GM12872 (cell line): ENCODE measurements at regions not wholly inside any gene's neighbourhood (a gene's known extent, or its start where the extent isn't known, plus 50 kb on each side); places are given as distances from the start of the nearest gene placed in this dataset.

ENCODE experiments used
- TF ChIP-seq, protein P1 (sequence below): IDR thresholded peaks from 3 replicates; pipeline ENCODE4 v1.5.1; 2011; ENCODE audit warnings: low read depth, mild to moderate bottlenecking, low read length, moderate library complexity; ENCODE audit not compliant: insufficient read depth

DNA sequence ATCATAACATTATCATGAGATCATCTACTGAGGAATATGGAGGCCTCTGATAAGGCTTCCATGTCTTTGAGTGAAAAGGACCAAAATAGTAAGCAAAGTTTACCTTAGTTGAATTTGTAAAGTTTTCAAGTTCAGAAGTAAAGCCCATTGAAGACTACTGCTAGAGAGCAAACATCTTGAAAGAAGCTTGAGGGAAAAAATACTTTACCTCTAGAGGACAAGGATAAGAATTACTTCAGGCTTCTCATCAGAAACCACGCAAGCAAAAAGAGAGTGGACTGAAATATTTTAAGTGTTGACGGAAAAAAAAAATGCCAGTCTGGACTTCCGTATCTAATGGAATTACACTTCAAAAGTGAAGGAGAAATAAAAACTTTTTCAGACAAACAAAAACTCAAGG lies 114.3 kb downstream of the MPP7 start:
- TF ChIP-seq, protein P1, sequence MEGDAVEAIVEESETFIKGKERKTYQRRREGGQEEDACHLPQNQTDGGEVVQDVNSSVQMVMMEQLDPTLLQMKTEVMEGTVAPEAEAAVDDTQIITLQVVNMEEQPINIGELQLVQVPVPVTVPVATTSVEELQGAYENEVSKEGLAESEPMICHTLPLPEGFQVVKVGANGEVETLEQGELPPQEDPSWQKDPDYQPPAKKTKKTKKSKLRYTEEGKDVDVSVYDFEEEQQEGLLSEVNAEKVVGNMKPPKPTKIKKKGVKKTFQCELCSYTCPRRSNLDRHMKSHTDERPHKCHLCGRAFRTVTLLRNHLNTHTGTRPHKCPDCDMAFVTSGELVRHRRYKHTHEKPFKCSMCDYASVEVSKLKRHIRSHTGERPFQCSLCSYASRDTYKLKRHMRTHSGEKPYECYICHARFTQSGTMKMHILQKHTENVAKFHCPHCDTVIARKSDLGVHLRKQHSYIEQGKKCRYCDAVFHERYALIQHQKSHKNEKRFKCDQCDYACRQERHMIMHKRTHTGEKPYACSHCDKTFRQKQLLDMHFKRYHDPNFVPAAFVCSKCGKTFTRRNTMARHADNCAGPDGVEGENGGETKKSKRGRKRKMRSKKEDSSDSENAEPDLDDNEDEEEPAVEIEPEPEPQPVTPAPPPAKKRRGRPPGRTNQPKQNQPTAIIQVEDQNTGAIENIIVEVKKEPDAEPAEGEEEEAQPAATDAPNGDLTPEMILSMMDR = no peak

DNA sequence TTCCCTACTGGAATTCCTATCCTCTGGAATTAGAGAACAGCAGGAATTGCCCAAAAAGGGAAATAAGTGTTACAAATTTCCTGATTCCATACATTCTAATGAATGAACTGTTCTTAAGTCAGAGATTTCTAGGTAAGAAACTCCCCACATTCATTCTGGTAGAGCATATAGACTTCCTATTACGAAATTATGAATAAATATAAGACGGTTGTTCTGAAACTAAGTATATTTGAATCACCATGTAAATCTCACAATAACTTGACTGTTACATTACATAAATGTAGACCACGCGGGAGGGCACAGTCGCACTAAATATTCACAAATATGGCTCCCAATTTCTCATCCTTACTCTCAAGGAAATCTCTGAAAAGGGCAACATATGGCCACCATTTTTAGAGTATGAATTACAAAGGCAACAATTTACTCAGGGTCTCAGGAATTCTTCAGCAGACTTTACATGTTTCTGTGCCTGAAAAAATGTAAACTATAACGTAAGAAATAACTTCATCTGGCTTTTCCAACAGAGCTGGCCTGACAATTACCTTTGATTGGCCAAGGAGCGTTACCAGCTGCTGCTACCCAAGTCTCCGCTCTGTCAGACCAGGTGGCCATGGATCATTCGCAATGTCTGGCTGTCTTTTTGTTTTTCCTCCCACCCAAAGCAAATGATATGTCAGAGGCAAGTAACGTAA lies 115.8 kb downstream of the MPP7 start:
- TF ChIP-seq, protein P1 = no peak

DNA sequence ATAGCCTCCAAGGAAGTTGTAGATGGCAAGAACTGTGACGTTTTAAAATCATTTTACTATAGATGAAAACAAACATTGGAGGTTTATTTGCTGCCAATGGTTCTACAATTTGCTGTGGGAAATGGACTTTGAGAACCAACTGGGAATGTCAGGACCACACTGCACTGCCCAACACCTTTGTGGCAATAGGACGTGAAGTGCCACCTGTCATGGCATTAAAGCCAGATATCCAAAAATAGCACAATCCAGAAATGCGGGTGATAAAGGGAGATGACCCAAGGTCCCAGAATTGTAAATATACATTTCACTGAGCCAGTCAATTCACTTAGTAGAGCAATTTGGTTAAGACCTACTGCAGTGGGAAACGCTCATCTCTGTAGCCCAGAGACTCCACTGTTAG lies 116.4 kb downstream of the MPP7 start:
- TF ChIP-seq, protein P1 = no peak

DNA sequence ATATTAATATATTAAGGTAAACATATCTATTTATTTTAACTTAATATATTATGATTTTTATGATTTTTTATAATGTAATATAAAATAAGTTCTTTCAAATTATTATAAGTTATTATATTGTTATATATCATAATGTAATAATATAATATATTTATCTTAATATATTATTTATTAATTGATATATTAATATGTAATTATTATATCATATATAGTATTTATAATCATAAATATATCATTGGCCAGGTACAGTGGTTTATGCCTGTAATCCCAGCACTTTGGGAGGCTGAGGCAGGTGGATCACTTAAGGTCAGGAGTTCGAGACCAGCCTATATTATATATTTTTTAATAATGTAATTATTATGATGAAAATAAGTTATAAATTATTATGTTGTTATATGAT lies 118.1 kb downstream of the MPP7 start:
- TF ChIP-seq, protein P1 = no peak

DNA sequence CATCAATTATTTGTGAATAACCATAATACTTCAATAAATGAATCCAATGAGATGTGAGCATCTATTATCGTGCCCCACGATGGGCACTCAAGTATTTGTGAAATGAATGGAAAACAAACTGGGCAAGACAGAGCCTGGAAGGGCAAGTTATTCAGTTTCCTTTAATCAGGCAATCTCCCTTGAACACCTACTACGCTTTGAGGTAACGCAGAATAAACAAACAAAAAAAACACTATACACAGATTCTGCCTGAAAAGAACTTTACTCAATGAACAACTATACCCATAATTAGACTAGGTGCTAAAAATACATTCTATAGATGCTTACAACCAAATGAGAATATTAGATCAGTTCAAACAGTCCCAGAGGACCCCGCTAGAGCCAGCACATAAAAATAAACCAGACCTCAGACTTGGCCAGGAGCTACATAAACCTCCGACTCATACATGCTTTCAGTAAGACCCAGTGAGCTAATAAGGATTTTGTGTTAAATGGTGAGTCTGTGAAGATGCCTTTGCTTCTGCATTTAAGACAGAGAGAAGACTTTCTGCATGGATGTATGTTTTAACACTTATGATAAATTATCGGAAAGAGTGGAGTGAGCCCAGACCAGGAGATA lies 121.3 kb downstream of the MPP7 start:
- TF ChIP-seq, protein P1 = no peak

DNA sequence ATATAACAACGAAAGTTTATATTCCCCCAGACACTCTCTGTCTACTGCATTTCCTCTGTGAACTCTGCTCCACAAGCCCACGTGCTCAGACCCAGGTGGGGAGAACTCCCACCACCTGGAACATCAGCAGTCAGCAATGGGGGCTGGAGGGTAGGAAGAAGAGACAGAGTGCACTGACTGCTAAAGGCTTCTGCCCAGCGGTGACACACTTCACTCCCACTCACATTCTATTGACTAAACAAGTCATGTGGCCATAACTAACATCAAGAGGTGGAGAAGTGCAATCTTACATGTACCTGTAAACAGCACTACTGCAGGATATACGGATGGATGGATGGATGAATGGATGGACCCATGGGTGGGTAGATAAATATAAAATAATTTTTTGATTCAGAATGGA lies 122.2 kb downstream of the MPP7 start:
- TF ChIP-seq, protein P1 = no peak

DNA sequence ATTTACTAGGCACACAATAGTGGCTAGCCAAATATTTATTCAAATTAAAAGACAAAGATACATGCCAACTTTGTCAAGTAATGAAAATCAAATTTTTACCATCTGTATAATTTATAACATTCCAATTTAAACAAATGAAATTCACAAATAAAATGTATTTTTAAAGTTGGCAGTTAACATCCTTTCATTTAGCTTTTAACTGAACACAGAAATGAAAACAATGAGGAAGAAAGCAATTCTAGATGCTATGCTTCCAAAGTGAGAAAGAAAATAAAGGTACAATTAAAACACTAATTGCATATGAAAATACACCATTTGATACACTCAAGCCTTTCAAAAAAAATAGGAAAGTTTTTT lies 123.1 kb downstream of the MPP7 start:
- TF ChIP-seq, protein P1 = no peak
